GM23248 (cell line): ENCODE measurements at regions not wholly inside any gene's neighbourhood (a gene's known extent, or its start where the extent isn't known, plus 50 kb on each side); places are given as distances from the start of the nearest gene placed in this dataset.

ENCODE experiments used
- DNase-seq: peaks from one replicate; pipeline ENCODE4 v3.0.0-alpha.2; 2015
- H2AFZ ChIP-seq: fragments of 200-600 bp; sonication (generic); 2 replicates; pipeline ENCODE4 v1.6.1; 2016; ENCODE audit warnings: antibody characterized with exemption
- H3F3A ChIP-seq: fragments of 200-600 bp; sonication (generic); 2 replicates; pipeline ENCODE4 v1.6.1; 2016; ENCODE audit warnings: mild to moderate bottlenecking, antibody characterized with exemption, mixed run types; ENCODE audit not compliant: insufficient read depth
- H3K27ac ChIP-seq: fragments of 200-600 bp; sonication (generic); 2 replicates; pipeline ENCODE4 v1.5.1; 2016; ENCODE audit warnings: mild to moderate bottlenecking
- H3K27me3 ChIP-seq: fragments of 200-600 bp; sonication (generic); replicated peaks from 2 replicates; pipeline ENCODE4 v1.6.1; 2016; ENCODE audit warnings: mild to moderate bottlenecking; ENCODE audit not compliant: insufficient read depth
- H3K36me3 ChIP-seq: fragments of 200-600 bp; sonication (generic); 2 replicates; pipeline ENCODE4 v1.6.1; 2016; ENCODE audit warnings: low read depth, mild to moderate bottlenecking
- H3K4me1 ChIP-seq: fragments of 200-600 bp; sonication (generic); 2 replicates; pipeline ENCODE4 v1.6.1; 2016; ENCODE audit warnings: mild to moderate bottlenecking; ENCODE audit not compliant: insufficient read depth
- H3K4me2 ChIP-seq: fragments of 200-600 bp; sonication (generic); one replicate; pipeline ENCODE4 v1.6.1; 2016; ENCODE audit warnings: mild to moderate bottlenecking; ENCODE audit not compliant: unreplicated experiment
- H3K4me3 ChIP-seq: fragments of 200-600 bp; sonication (generic); 2 replicates; pipeline ENCODE4 v1.5.1; 2016; ENCODE audit warnings: mild to moderate bottlenecking
- H3K79me2 ChIP-seq: fragments of 200-600 bp; sonication (generic); 2 replicates; pipeline ENCODE4 v1.6.1; 2016; ENCODE audit warnings: mild to moderate bottlenecking; ENCODE audit not compliant: insufficient read depth
- H3K9ac ChIP-seq: fragments of 200-600 bp; sonication (generic); 2 replicates; pipeline ENCODE4 v1.6.1; 2016; ENCODE audit warnings: mild to moderate bottlenecking
- H3K9me2 ChIP-seq: fragments of 200-600 bp; sonication (generic); 2 replicates; pipeline ENCODE4 v1.6.1; 2016; ENCODE audit warnings: mixed run types, mild to moderate bottlenecking, moderate library complexity; ENCODE audit not compliant: insufficient read depth
- H3K9me3 ChIP-seq: fragments of 200-600 bp; sonication (generic); one replicate; pipeline ENCODE4 v1.6.1; 2017; ENCODE audit warnings: low read depth
- H4K20me1 ChIP-seq: fragments of 200-600 bp; sonication (generic); 2 replicates; pipeline ENCODE4 v1.6.0; 2016; ENCODE audit not compliant: insufficient read depth
- EZH2 ChIP-seq: fragments of 200-600 bp; sonication (generic); IDR thresholded peaks from 2 replicates; pipeline ENCODE4 v1.6.1; 2018; ENCODE audit warnings: antibody characterized with exemption, mild to moderate bottlenecking; ENCODE audit not compliant: insufficient read depth, poor library complexity, severe bottlenecking
- EZH2phosphoT487 ChIP-seq: fragments of 200-600 bp; sonication (generic); IDR thresholded peaks from 2 replicates; pipeline ENCODE4 v1.6.1; 2018; ENCODE audit warnings: antibody characterized with exemption, moderate library complexity, mild to moderate bottlenecking, low read depth; ENCODE audit not compliant: insufficient read depth
- WGBS, 2 experiments: methylation state at CpG; one replicate each; pipeline ENCODE4 v1.1.6; 2015 to 2017; ENCODE audit warnings: low lambda C conversion rate in 2 of 2, low coverage in 1 of 2; ENCODE audit errors: missing lambda C conversion rate in 2 of 2; 5-methylcytosine and 5-hydroxymethylcytosine counted together
- in situ Hi-C: fragments of 300-500 bp; cut with MboI; formaldehyde crosslinking; loops from 2 replicates; pipeline ENCODE4 v1.15.0; 2020

DNA sequence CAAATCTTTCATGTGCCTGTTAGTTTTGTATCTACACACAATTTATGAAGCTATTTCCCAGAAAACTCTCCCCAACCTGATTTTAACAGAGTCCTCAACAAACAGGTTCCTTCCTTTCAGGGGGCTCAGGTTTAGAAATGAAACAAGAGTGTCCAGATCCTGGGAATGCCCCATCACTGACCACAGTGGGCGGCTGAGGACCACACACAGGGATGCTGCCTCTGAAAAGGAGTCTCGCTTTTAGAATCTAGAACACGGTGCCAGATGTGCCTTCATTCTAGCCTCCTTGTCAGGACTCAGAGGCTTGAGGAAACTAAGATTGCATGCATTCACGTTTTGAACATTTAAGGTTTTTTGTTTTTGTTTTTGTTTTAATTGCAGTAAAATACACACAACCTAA, 115.0 kb downstream of the FOXB1 start:
- Histone ChIP-seq H3K79me2 (no peaks in the 10 kb centered on the region), H3K36me3 (no peaks in the 10 kb centered on the region), H3K4me3 (no peak overlapping the region), H3K9me2 (no peaks in the 10 kb centered on the region), H3F3A (no peaks in the 10 kb centered on the region), H3K4me2 (no peak overlapping the region), H2AFZ (no peak overlapping the region), H4K20me1 (no peaks in the 10 kb centered on the region), H3K9ac (no peak overlapping the region), H3K4me1 (no peaks in the 10 kb centered on the region), H3K27ac (no peak overlapping the region), H3K27me3 (peaks cover 36% of the 10 kb centered on the region), H3K9me3 (no peaks in the 10 kb centered on the region)
- DNase-seq: no peak
- 43 to 45% methylated on average over 4 of the region's 4 CpGs for WGBS, 2 experiments
- in situ Hi-C loops: no loop called here
- TF ChIP-seq EZH2phosphoT487 (no peak), EZH2 (no peak)

DNA sequence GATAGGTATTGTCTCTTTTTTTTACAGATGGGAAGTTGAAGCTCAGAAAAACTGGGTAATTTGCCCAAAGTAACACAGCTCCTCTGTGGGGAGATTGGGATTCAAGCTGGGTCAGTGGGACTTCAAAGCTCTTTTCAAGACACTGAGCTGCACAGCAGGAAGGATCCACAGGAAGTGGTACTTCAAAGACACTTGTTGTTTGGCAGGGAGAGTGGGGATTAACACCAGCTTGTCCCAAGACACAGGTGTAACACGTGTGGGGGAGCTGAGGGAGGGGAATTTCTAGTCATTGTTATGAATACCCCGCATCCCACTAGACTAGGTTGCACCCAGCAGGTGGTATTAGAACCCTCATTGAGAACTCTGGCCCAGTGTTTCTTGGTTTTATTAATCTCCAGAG, 116.0 kb downstream of the FOXB1 start:
- in situ Hi-C loops: no loop called here
- WGBS, 2 experiments: 50 to 54% methylated on average over 2 of the region's 2 CpGs

DNA sequence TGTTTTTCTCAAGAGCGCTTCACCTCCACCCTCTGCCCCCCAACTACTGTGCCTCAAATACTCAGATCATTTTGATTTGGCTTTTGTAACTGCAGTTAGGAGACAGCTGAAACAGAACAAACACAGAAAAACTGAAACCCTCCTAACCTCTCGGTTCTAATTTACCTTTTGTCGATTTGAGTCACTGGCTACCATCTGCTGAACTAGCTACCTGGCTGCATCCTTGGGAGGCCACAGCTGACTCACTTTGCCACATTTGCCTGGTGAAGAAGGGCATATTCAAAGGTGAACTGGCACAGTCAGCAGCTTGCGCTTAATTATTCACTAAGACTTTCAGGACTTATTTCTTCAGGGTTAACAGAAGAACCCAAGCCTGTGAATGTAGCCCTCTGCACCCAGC, 117.7 kb downstream of the FOXB1 start:
- no peaks in the 10 kb centered on the region for H3K4me1 ChIP-seq
- no peak overlapping the region for H3K27ac ChIP-seq
- DNase-seq: no peak
- 86 to 93% methylated on average over 4 of the region's 4 CpGs for whole genome bisulfite sequencing, 2 experiments
- H4K20me1 ChIP-seq: no peaks in the 10 kb centered on the region
- in situ Hi-C loops: no loop called here
- no peaks in the 10 kb centered on the region for H3F3A ChIP-seq
- H3K4me3 ChIP-seq: no peak overlapping the region
- no peak overlapping the region for H2AFZ ChIP-seq
- H3K4me2 ChIP-seq: no peak overlapping the region
- H3K9me2 ChIP-seq: no peaks in the 10 kb centered on the region
- H3K79me2 ChIP-seq: no peaks in the 10 kb centered on the region
- TF ChIP-seq EZH2phosphoT487 (no peak), EZH2 (no peak)
- no peaks in the 10 kb centered on the region for H3K9me3 ChIP-seq
- peaks cover 20% of the 10 kb centered on the region for H3K27me3 ChIP-seq
- no peaks in the 10 kb centered on the region for H3K36me3 ChIP-seq
- no peak overlapping the region for H3K9ac ChIP-seq

More for the DNA sequence above, 116.0 kb downstream of the FOXB1 start:
- Histone ChIP-seq H3K4me1 (no peaks in the 10 kb centered on the region), H3K79me2 (no peaks in the 10 kb centered on the region), H4K20me1 (no peaks in the 10 kb centered on the region), H3K27ac (no peak overlapping the region), H3K27me3 (peaks cover 36% of the 10 kb centered on the region), H3K4me2 (no peak overlapping the region), H3K9me3 (no peaks in the 10 kb centered on the region), H2AFZ (no peak overlapping the region), H3K36me3 (no peaks in the 10 kb centered on the region), H3K4me3 (no peak overlapping the region), H3F3A (no peaks in the 10 kb centered on the region), H3K9ac (no peak overlapping the region), H3K9me2 (no peaks in the 10 kb centered on the region)
- no peak for DNase-seq
- no peak for TF ChIP-seq EZH2phosphoT487
- TF ChIP-seq EZH2: no peak

DNA sequence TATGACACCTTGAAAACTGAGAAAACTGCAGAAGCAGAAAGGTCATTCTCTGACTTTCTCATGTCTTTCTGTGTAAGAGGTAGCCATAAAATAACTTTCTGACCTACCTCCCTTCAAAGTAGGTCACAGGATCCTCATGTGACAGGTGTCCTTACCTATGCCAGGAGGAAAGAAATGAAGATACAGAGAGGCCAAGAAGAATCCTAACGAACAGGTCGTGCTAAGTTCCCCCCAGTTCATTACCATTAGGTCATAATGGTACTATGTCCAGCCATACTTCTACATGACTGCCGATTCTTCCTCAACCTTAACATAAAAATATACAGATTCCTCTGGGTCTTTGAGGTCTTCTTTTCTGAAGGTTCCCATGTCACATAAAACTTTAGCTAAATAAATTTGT, 118.6 kb downstream of the FOXB1 start:
- WGBS, 2 experiments: 81% methylated on average over 3 of the region's 3 CpGs
- H3K36me3 ChIP-seq: no peaks in the 10 kb centered on the region
- peaks cover 20% of the 10 kb centered on the region for H3K27me3 ChIP-seq
- H3K9me2 ChIP-seq: no peaks in the 10 kb centered on the region
- no peaks in the 10 kb centered on the region for H4K20me1 ChIP-seq
- no peaks in the 10 kb centered on the region for H3K79me2 ChIP-seq
- TF ChIP-seq EZH2phosphoT487 (no peak), EZH2 (no peak)
- in situ Hi-C loops: no loop called here
- H3K4me3 ChIP-seq: no peak overlapping the region
- no peaks in the 10 kb centered on the region for H3K9me3 ChIP-seq
- no peak overlapping the region for H2AFZ ChIP-seq
- no peaks in the 10 kb centered on the region for H3K4me1 ChIP-seq
- H3K27ac ChIP-seq: no peak overlapping the region
- no peak for DNase-seq
- H3K4me2 ChIP-seq: no peak overlapping the region
- H3K9ac ChIP-seq: no peak overlapping the region
- 0 out of 2 replicates have a peak, but pooled peaks cover under 1% of the 10 kb centered on the region for H3F3A ChIP-seq

DNA sequence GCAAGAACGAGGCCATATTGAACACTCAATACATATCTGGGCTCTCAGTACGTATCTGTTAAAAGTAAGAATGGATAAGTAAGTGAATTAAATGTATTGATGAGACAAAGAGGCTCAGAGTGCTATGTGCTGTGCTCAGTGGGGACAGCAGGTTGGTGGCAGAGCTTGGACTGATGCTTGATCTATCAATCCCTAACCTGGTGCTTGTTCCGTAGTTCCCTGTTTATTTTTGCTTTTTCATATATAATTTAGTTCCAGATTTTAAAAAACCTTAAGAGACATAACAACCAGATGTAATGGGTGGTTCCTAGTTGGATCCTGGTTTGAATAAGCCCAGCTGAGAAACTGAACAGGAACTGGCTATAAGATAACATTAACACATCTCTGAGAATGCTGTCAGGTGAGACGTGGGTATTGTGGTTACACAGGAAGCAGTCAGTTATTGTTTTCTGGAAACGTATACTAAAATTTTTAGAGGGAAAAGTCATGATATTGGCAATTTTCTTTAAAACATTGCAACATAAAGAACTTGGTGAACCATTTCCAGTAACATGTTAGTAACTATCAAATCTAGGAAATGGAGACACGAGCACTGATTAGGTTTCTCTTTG, 120.5 kb downstream of the FOXB1 start:
- Histone ChIP-seq H3K4me3 (no peak overlapping the region), H2AFZ (no peak overlapping the region), H3K27me3 (peaks cover 7% of the 10 kb centered on the region; the same call in 1 of the 2 replicates), H3K4me2 (no peak overlapping the region), H3K79me2 (no peaks in the 10 kb centered on the region), H3F3A (peaks cover 12% of the 10 kb centered on the region), H3K9me3 (no peaks in the 10 kb centered on the region), H3K9ac (no peak overlapping the region), H3K9me2 (no peaks in the 10 kb centered on the region), H3K27ac (no peak overlapping the region), H4K20me1 (no peaks in the 10 kb centered on the region), H3K4me1 (peaks cover 10% of the 10 kb centered on the region), H3K36me3 (no peaks in the 10 kb centered on the region)
- TF ChIP-seq EZH2 (no peak), EZH2phosphoT487 (no peak)
- in situ Hi-C loops: no loop called here
- no peak for DNase-seq
- 61 to 62% methylated on average over 6 of the region's 6 CpGs for WGBS, 2 experiments
